IPS-20b (cell line): ENCODE measurements at regions not wholly inside any gene's neighbourhood (a gene's known extent, or its start where the extent isn't known, plus 50 kb on each side); places are given as distances from the start of the nearest gene placed in this dataset.
A peak's percentile ranks its signal among the peaks of the same experiment; 100 is the strongest.
"Not testable (repeated sequence)": the region's sequence is repeated elsewhere in the genome, so short reads cannot be mapped to it uniquely, and the experiment has no call there.

Source experiments
- H3K27ac ChIP-seq: one replicate; pipeline ENCODE4 v1.5.1; 2013; ENCODE audit warnings: low read length
- H3K27me3 ChIP-seq: 2 replicates; pipeline ENCODE4 v1.6.1; 2013; ENCODE audit warnings: mild to moderate bottlenecking, low read length, inconsistent platforms; ENCODE audit not compliant: insufficient read depth
- H3K36me3 ChIP-seq: 2 replicates; pipeline ENCODE4 v1.6.1; 2013; ENCODE audit warnings: low read depth, mild to moderate bottlenecking, inconsistent platforms, low read length, moderate library complexity; ENCODE audit not compliant: insufficient read depth
- H3K4me1 ChIP-seq: 2 replicates; pipeline ENCODE4 v1.6.1; 2013; ENCODE audit warnings: mild to moderate bottlenecking, control low read depth, inconsistent platforms, low read length, moderate library complexity; ENCODE audit not compliant: insufficient read depth
- H3K4me3 ChIP-seq: 2 replicates; pipeline ENCODE4 v1.5.1; 2013; ENCODE audit warnings: mild to moderate bottlenecking, low read length, inconsistent platforms
- H3K9ac ChIP-seq: 2 replicates; pipeline ENCODE4 v1.6.1; 2013; ENCODE audit warnings: low read depth, mild to moderate bottlenecking, inconsistent platforms, low read length, moderate library complexity
- H3K9me3 ChIP-seq: 2 replicates; pipeline ENCODE4 v1.6.1; 2013; ENCODE audit warnings: mild to moderate bottlenecking, low read depth, low read length, inconsistent platforms; ENCODE audit not compliant: insufficient read depth

DNA sequence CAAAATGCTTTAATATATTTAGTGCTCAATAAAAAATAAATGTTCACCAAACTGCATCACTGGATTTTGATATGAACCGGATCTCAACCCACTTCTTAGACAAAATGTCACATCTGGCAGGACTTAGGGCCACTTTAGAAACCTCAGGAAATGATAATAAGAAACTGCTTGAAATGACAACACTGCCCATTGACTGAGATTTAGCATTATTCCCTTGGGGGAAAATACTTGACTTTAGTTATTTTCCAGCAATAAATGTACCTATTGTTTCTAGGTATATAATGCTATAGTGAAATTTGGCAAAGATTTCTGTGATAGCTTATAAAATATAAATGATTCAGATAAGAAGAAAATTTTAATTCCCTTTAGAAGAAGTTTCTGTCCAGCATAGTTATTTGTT, 195.1 kb downstream of the ICOS start:
- Histone ChIP-seq H3K9me3 (no peaks in the 10 kb centered on the region), H3K27me3 (no peaks in the 10 kb centered on the region), H3K27ac (no peak overlapping the region), H3K4me3 (no peak overlapping the region), H3K36me3 (no peaks in the 10 kb centered on the region), H3K9ac (no peak overlapping the region), H3K4me1 (no peaks in the 10 kb centered on the region)

GRCh38 chr2:204133476-204133875, 196.9 kb downstream of the ICOS start:
- Histone ChIP-seq H3K9ac (no peak overlapping the region), H3K36me3 (no peaks in the 10 kb centered on the region), H3K4me3 (no peak overlapping the region), H3K9me3 (no peaks in the 10 kb centered on the region), H3K27me3 (no peaks in the 10 kb centered on the region), H3K27ac (no peak overlapping the region), H3K4me1 (peaks cover 9% of the 10 kb centered on the region; the same call in 1 of the 2 replicates)

DNA sequence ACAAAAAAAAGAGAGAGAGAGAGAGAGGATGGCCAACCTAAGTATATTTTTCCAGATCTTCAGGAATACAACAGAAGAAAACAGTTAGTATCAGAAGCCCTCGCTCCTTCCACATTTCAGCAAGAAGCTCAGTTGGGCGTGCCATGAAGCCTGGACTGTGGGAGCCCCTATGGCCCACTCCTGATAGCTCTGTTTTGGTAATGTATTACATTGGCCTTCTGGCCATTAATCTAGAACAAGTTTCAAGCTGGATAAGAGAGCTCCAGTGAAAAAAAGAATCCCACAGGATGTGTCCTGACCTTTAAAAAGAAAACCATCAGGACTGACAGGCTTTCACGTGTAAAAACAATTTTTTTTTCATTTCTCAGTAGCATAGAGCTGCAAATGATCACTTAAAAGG, 197.9 kb downstream of the ICOS start:
- no peak overlapping the region for H3K4me3 ChIP-seq
- no peak overlapping the region for H3K9ac ChIP-seq
- no peaks in the 10 kb centered on the region for H3K9me3 ChIP-seq
- no peaks in the 10 kb centered on the region for H3K36me3 ChIP-seq
- H3K27me3 ChIP-seq, result no peaks in the 10 kb centered on the region
- H3K27ac ChIP-seq, result no peak overlapping the region
- H3K4me1 ChIP-seq, result peaks cover 9% of the 10 kb centered on the region; the same call in 1 of the 2 replicates

DNA sequence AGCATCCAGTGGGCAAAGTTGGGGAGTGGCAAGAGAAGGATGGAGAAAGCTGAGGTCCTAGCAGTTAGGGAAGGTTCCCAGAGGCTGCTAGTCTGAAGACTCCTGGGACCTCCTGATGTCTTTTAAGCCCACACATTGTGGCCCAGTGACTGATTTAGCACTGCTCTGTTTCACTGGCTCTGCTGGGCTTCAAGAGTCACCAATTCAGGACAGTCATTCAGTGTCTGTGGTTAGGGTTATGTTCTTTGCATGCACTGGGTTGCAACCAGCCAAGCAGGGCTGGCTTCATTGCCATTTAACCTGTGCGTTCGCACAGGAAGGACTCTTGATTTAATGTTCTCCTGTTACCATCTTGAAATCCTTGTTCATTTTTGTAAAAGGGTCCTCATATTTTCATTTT, 199.2 kb downstream of the ICOS start:
- no peaks in the 10 kb centered on the region for H3K9me3 ChIP-seq
- H3K4me3 ChIP-seq, result no peak overlapping the region
- no peaks in the 10 kb centered on the region for H3K27me3 ChIP-seq
- H3K9ac ChIP-seq, result no peak overlapping the region
- H3K4me1 ChIP-seq, result peaks cover 9% of the 10 kb centered on the region; the same call in 1 of the 2 replicates
- no peak overlapping the region for H3K27ac ChIP-seq
- H3K36me3 ChIP-seq, result no peaks in the 10 kb centered on the region

GRCh38 chr2:204138206-204138605, 201.6 kb downstream of the ICOS start:
- Histone ChIP-seq H3K4me3 (no peak overlapping the region), H3K9me3 (no peaks in the 10 kb centered on the region), H3K36me3 (no peaks in the 10 kb centered on the region), H3K4me1 (peaks cover 9% of the 10 kb centered on the region; the same call in 1 of the 2 replicates), H3K9ac (no peak overlapping the region), H3K27me3 (no peaks in the 10 kb centered on the region), H3K27ac (no peak overlapping the region)

DNA sequence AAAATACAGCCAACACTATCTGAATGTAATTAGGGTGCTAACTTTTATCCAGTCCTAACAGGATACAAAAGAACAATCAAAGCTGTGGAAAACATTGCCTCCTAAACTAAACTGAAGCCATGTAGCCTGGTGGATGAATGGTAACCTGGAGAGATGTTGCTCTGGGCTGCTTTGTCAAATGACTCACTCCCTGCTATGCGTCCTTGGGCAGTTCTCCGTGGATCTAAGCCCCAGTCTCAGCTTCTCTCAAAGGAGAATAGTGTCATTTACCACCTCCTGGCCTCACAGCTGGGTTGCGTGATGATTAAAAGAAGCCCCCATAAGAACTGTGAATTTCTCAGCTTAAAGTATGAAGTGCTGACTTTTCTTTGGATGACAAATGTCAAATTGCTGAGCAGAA, 203.7 kb downstream of the ICOS start:
- Histone ChIP-seq H3K27ac (no peak overlapping the region), H3K27me3 (no peaks in the 10 kb centered on the region), H3K4me3 (no peak overlapping the region), H3K9ac (no peak overlapping the region), H3K36me3 (no peaks in the 10 kb centered on the region), H3K4me1 (peaks cover 9% of the 10 kb centered on the region; the same call in 1 of the 2 replicates), H3K9me3 (no peaks in the 10 kb centered on the region)

GRCh38 chr2:204143216-204144014, 206.9 kb downstream of the ICOS start:
- Histone ChIP-seq H3K9me3 (no peaks in the 10 kb centered on the region), H3K27ac (no peak overlapping the region), H3K4me3 (no peak overlapping the region), H3K4me1 (0 out of 2 replicates have a peak, but pooled peaks cover 3% of the 10 kb centered on the region), H3K9ac (no peak overlapping the region), H3K36me3 (no peaks in the 10 kb centered on the region), H3K27me3 (no peaks in the 10 kb centered on the region)

- Histone ChIP-seq H3K27me3 (no peaks in the 10 kb centered on the region), H3K36me3 (no peaks in the 10 kb centered on the region), H3K4me1 (0 out of 2 replicates have a peak, but pooled peaks cover 3% of the 10 kb centered on the region), H3K9me3 (no peaks in the 10 kb centered on the region), H3K27ac (no peak overlapping the region), H3K9ac (no peak overlapping the region), H3K4me3 (no peak overlapping the region)
Measured at GRCh38 chr2:204144492-204144891, 207.9 kb downstream of the ICOS start.

GRCh38 chr2:204145263-204145751, 208.7 kb downstream of the ICOS start:
- Histone ChIP-seq H3K27me3 (no peaks in the 10 kb centered on the region), H3K4me3 (peak overlapping the region; percentile 47; the same call in 1 of the 2 replicates), H3K9ac (0 out of 2 replicates have a peak overlapping the region, but pooled peaks have one; percentile 29), H3K9me3 (no peaks in the 10 kb centered on the region), H3K27ac (no peak overlapping the region), H3K4me1 (0 out of 2 replicates have a peak, but pooled peaks cover 3% of the 10 kb centered on the region), H3K36me3 (no peaks in the 10 kb centered on the region)

- Histone ChIP-seq H3K9ac (0 out of 2 replicates have a peak overlapping the region, but pooled peaks have one; percentile 29), H3K4me1 (0 out of 2 replicates have a peak, but pooled peaks cover 3% of the 10 kb centered on the region), H3K36me3 (no peaks in the 10 kb centered on the region), H3K9me3 (no peaks in the 10 kb centered on the region), H3K27me3 (no peaks in the 10 kb centered on the region), H3K27ac (no peak overlapping the region), H3K4me3 (peak overlapping the region; percentile 47; the same call in 1 of the 2 replicates)
Measured at GRCh38 chr2:204145791-204146190, 209.2 kb downstream of the ICOS start.

- H3K9me3 ChIP-seq, H3K36me3 ChIP-seq, H3K27ac ChIP-seq, H3K9ac ChIP-seq, H3K4me1 ChIP-seq, H3K27me3 ChIP-seq, H3K4me3 ChIP-seq: not testable (repeated sequence)
Measured at GRCh38 chr2:204147040-204147439, 210.5 kb downstream of the ICOS start.

DNA sequence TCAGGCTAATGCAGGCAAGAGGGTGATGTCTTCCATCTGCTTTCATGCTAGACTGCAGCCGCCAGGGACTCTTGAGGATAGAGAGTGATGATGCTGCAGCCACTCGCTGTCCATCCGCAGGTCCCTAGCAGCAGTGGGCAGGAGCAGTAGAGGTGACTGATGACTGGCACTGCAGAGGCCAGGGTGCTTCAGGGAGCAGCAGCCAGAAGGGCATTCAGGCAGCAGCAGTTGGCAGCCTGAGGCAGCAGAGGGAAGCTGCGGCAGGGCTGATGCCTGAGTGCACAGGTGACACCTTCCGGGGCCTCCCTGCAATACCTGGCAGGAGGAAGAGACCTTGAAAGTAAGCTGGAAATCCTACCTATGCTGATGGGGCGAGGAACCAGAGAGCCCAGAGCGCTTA, 214.2 kb downstream of the ICOS start:
- Histone ChIP-seq H3K36me3 (no peaks in the 10 kb centered on the region), H3K9me3 (no peaks in the 10 kb centered on the region), H3K9ac (no peak overlapping the region), H3K27ac (no peak overlapping the region), H3K4me1 (0 out of 2 replicates have a peak, but pooled peaks cover 3% of the 10 kb centered on the region), H3K27me3 (no peaks in the 10 kb centered on the region), H3K4me3 (no peak overlapping the region)
